Activated naive CD4-positive, alpha-beta T cell treated with anti-CD3 and anti-CD28 coated beads, Interleukin-2, amount 50 U/mL, for 72 hours (primary cell): ENCODE measurements at regions not wholly inside any gene's neighbourhood (a gene's known extent, or its start where the extent isn't known, plus 50 kb on each side); places are given as distances from the start of the nearest gene placed in this dataset.

Experiments
- ATAC-seq, 2 donors: fragments of 150-1000 bp; cut with Tn5 transposase; 2 replicates each; pipeline ENCODE4 v1.10.0; 2021; ENCODE audit warnings: mild to moderate bottlenecking in 2 of 2, moderate library complexity in 2 of 2
- DNase-seq, 2 donors: peaks; one replicate each; pipeline ENCODE4 v3.0.0; 2021 to 2022; ENCODE audit warnings: low spot score in 2 of 2
- H3K27ac Mint-ChIP-seq, 2 donors: one replicate each; pipeline ENCODE4 v1.8.0; 2022; ENCODE audit warnings: mild to moderate bottlenecking in 2 of 2, mixed read lengths in 2 of 2
- H3K36me3 Mint-ChIP-seq, 2 donors: one replicate each; pipeline ENCODE4 v1.8.0; 2022; ENCODE audit warnings: mixed read lengths in 2 of 2
- H3K9me3 Mint-ChIP-seq, 2 donors: one replicate each; pipeline ENCODE4 v1.8.0; 2022; ENCODE audit warnings: mixed read lengths in 2 of 2

DNA sequence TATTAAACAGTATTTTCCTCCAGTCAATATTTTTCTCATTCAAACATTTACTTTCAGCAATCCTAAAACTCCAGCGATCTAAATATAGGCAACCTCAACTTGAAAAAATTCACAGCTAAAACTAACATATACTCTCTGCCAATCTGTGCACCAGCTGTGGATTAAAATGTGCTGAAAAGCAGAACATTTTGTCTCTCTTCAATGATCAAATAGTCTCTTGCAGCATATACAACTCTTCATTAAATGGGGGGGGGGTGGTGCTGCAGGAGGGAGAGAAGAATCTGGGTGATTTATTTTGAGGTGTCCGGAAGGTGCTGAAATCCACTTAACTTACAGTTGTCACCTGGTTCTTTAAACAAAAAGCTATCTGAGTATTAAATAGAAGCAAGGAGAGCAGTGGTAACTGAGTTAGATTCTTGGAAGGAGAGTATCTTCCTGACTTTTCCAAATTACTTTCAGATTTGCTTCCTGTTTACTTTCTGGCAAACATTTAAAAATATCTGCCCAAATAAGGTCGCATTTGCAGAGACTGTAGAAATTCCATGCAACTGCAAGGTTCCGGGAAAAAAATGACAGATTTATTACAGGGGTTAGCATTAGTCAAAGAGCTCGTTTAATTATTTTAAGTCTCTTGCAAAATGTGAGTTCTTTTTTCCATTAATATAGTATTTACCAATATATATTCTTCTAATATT is 904.7 kb upstream of the ACVR2A start:
- ATAC-seq (no peak), DNase-seq (no peak)
- Mint-ChIP-seq H3K27ac (no peak overlapping the region), H3K9me3 (peaks cover 0 to 15% of the 10 kb centered on the region in 2 donors), H3K36me3 (no peaks in the 10 kb centered on the region)

DNA sequence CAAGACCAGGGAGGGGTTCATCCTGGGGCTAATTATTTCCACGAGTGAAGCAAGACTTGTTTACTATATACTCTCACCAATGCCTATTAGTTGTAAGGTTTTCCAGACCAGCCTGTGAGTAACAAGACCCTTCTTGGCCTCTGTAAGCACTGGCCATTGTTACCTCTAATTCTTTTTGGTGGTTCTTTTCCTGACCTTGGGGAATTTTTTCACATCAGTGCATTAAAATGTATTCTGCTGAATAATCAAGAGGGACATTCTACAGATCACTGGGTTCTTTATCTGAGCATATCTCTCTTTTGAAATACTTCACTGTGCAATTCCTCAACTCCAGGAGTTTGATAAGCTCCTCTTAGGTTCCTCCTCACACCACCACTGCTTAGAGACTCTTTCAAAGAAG is 909.9 kb upstream of the ACVR2A start:
- ATAC-seq = no peak
- no peak for DNase-seq
- Mint-ChIP-seq H3K27ac (no peak overlapping the region), H3K9me3 (peaks cover 3 to 19% of the 10 kb centered on the region in 2 donors), H3K36me3 (no peaks in the 10 kb centered on the region)

DNA sequence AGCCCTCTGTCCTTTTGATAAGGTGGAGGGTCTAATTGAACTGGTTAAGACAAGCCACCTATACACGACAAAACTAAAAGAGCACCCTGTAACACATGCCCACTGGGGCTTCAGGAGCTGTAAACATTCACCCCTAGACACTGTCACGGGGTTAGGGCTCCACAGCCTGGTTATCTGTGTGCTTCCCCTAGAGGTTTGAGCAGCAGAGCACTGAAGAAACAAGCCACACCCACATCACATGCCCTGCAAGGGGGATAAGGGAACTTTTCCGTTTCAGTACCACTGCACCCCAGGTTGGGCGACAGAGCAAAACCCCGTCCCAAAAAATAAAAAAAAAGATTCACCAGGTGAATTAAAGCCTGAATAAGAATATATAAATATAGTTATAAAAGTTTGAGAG is 913.7 kb upstream of the ACVR2A start:
- peaks cover 3 to 10% of the 10 kb centered on the region in 2 donors for H3K9me3 Mint-ChIP-seq
- no peak for DNase-seq
- no peaks in the 10 kb centered on the region for H3K36me3 Mint-ChIP-seq
- no peak overlapping the region for H3K27ac Mint-ChIP-seq
- no peak for ATAC-seq

GRCh38 chr2:146927080-146927711 is 917.6 kb upstream of the ACVR2A start:
- H3K9me3 Mint-ChIP-seq = no peaks in the 10 kb centered on the region
- DNase-seq (peak in 1 of 2 donors; percentile 3), ATAC-seq (peak in 1 of 2 donors; percentile 37)
- H3K36me3 Mint-ChIP-seq = no peaks in the 10 kb centered on the region
- no peak overlapping the region for H3K27ac Mint-ChIP-seq

DNA sequence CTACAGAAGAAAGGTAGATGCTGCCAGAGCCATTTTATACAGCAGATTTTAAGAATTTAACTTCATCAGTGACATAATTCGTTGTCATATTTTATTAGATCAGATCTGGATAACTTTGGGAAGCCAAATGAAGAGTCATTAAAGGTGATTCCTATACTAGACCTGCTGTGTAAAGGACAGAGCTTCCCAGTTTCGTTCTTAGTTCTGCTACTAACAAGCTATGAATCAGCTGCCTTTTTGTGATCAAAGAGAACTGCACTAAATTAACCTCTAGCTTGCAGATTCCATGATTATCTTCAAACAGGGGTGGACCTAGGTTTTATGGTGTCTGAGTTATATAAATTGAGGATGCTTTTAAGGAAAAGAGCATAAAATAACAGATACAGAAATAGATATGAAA is 926.5 kb upstream of the ACVR2A start:
- Mint-ChIP-seq H3K36me3 (no peaks in the 10 kb centered on the region), H3K9me3 (no peaks in the 10 kb centered on the region), H3K27ac (no peak overlapping the region)
- no peak for DNase-seq
- no peak for ATAC-seq

DNA sequence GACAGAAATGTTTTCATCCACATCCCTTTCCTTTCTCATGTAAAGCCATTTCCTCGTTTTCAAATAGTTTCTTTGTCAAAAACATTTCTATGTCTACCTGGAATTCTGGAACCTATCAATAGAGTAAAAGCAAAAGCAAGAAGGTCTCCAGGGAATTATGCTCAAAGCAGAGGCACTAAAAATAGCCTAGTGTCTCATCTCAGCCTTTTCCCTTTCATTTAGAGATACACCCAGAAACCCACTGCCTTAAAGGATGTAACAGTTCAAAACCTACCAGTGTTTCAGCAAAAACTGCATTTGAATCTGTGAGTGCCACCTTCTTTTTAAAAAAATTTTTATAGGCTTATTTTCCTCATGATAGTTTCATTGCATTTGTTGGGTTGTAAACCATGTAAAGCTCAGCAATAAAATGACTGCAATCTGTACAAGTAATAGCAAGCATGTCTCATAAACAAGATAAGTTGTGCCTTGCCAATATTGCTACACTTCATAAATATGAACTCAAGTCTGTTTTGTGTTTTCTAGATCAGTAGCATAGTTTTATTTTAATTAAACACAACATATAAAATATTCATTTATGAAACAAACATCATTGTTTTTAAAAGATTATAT is 927.3 kb upstream of the ACVR2A start:
- ATAC-seq (no peak), DNase-seq (no peak)
- Mint-ChIP-seq H3K9me3 (peaks cover 0 to under 1% of the 10 kb centered on the region in 2 donors), H3K36me3 (no peaks in the 10 kb centered on the region), H3K27ac (no peak overlapping the region)

DNA sequence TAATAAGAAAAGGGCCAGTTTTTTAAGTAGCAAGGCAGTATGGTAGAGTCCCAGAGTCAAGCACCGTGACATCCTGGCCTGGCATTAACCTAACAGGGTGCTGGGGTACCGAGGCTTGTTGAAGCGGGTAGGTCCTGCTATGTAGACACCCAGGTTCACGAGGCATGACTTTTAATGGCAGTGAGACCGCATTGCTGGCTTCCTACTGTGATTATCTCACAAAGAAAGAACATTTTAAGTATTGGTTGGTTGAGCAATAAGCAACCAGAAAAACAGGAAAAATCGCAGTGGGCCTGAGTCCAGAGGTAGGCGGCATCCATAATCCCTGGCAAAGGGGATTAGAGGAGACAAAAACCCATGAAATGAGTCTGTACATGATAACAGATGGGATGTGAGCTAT is 927.9 kb upstream of the ACVR2A start:
- Mint-ChIP-seq H3K27ac (no peak overlapping the region), H3K36me3 (no peaks in the 10 kb centered on the region), H3K9me3 (peaks cover 0 to 6% of the 10 kb centered on the region in 2 donors)
- DNase-seq = no peak
- ATAC-seq = no peak

DNA sequence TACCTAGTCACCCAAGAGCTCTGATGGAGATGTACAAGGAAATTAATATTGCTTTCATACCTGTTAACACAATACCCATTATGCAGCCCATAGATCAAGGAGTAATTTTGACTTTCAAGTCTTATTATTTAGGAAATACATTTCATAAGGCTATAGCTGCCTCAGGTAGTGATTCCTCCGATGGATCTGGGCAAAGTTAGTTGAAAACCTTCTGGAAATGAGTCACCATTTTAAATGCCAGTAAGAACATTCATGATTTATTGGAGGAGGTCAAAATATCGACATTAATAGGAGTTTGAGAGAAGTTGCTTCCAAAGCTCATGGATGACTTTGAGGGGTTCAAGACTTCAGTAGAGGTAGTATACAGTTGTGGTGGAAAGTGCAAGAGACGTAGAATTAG is 931.4 kb upstream of the ACVR2A start:
- ATAC-seq (no peak), DNase-seq (no peak)
- H3K27ac Mint-ChIP-seq = no peak overlapping the region
- H3K36me3 Mint-ChIP-seq = no peaks in the 10 kb centered on the region
- peaks cover 5 to 11% of the 10 kb centered on the region in 2 donors for H3K9me3 Mint-ChIP-seq

DNA sequence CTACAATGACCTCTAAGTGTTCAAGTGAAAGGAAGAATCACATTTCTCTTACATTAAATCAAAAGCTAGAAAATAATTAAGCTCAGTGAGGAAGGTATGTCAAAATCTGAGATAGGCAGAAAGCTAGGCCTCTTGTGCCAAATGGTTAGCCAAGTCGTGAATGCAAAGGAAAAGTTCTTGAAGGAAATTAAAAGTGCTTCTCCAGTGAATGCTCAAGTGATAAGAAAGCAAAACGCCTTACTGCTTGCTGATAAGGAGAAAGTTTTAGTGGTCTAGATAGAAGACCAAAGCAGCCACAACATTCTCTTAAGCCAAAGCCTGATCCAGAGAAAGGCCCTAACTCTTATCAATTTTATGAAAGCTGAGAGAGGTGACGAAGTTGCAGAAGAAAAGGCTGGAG is 932.3 kb upstream of the ACVR2A start:
- Mint-ChIP-seq H3K9me3 (peaks cover 5 to 11% of the 10 kb centered on the region in 2 donors), H3K36me3 (no peaks in the 10 kb centered on the region), H3K27ac (no peak overlapping the region)
- DNase-seq = no peak
- ATAC-seq = no peak

- DNase-seq = no peak
- H3K36me3 Mint-ChIP-seq = no peaks in the 10 kb centered on the region
- no peak overlapping the region for H3K27ac Mint-ChIP-seq
- peaks cover 5 to 11% of the 10 kb centered on the region in 2 donors for H3K9me3 Mint-ChIP-seq
- ATAC-seq = no peak
Measured at GRCh38 chr2:146908776-146909175, 936.1 kb upstream of the ACVR2A start.

DNA sequence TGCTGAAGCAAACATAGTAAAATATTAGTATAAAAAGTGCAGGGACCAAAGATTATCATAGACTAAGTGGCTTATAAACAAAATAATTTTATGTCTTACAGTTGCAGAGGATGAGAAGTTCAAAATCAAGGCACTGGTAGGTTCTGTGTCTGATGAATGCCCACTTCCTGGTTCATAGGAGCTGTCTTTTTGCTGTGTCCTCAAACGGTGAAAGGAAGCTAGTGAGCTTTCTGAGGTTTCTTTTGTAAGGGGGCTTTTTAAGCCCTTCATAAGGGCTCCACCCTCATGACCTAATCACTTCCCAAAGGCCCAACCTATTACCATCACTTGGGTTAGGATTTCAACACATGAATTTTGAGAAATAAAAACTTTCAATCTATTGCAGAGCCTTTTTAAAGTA is 946.7 kb upstream of the ACVR2A start:
- Mint-ChIP-seq H3K36me3 (no peaks in the 10 kb centered on the region), H3K9me3 (no peaks in the 10 kb centered on the region), H3K27ac (no peak overlapping the region)
- DNase-seq (no peak), ATAC-seq (no peak)

- Mint-ChIP-seq H3K27ac (no peak overlapping the region), H3K36me3 (no peaks in the 10 kb centered on the region), H3K9me3 (peaks cover 0 to 3% of the 10 kb centered on the region in 2 donors)
- no peak for ATAC-seq
- no peak for DNase-seq
Measured at GRCh38 chr2:146894514-146894913, 950.3 kb upstream of the ACVR2A start.

GRCh38 chr2:146893500-146894041 is 951.3 kb upstream of the ACVR2A start:
- no peak for DNase-seq
- Mint-ChIP-seq H3K27ac (no peak overlapping the region), H3K9me3 (peaks cover 0 to 3% of the 10 kb centered on the region in 2 donors), H3K36me3 (no peaks in the 10 kb centered on the region)
- ATAC-seq = no peak

- no peaks in the 10 kb centered on the region for H3K36me3 Mint-ChIP-seq
- DNase-seq (no peak), ATAC-seq (no peak)
- peaks cover 0 to 3% of the 10 kb centered on the region in 2 donors for H3K9me3 Mint-ChIP-seq
- H3K27ac Mint-ChIP-seq = no peak overlapping the region
Measured at GRCh38 chr2:146890491-146890890, 954.3 kb upstream of the ACVR2A start.

- H3K36me3 Mint-ChIP-seq = no peaks in the 10 kb centered on the region
- H3K27ac Mint-ChIP-seq = no peak overlapping the region
- peaks cover 10% of the 10 kb centered on the region in 2 donors for H3K9me3 Mint-ChIP-seq
- ATAC-seq = no peak
- no peak for DNase-seq
Measured at GRCh38 chr2:146879882-146880281, 964.9 kb upstream of the ACVR2A start.

GRCh38 chr2:146874260-146874658 is 970.6 kb upstream of the ACVR2A start:
- Mint-ChIP-seq H3K9me3 (no peaks in the 10 kb centered on the region), H3K36me3 (no peaks in the 10 kb centered on the region), H3K27ac (no peak overlapping the region)
- no peak for DNase-seq
- ATAC-seq = no peak

- no peak overlapping the region for H3K27ac Mint-ChIP-seq
- ATAC-seq = no peak
- DNase-seq = no peak
- H3K36me3 Mint-ChIP-seq = no peaks in the 10 kb centered on the region
- H3K9me3 Mint-ChIP-seq = no peaks in the 10 kb centered on the region
Measured at GRCh38 chr2:146873646-146874259, 971.1 kb upstream of the ACVR2A start.
